GM23338 (cell line): ENCODE measurements at regions not wholly inside any gene's neighbourhood (a gene's known extent, or its start where the extent isn't known, plus 50 kb on each side); places are given as distances from the start of the nearest gene placed in this dataset.

Experiments
- CREB1 ChIP-seq: fragments of 250-450 bp; sonication (Bioruptor Pico); IDR thresholded peaks from 2 replicates; pipeline ENCODE4 v1.5.0; 2020; ENCODE audit warnings: low read depth, mild to moderate bottlenecking, moderate library complexity
- EZH2 ChIP-seq: fragments of 200-600 bp; sonication (generic); IDR thresholded peaks from one replicate; pipeline ENCODE4 v1.8.0; 2017; ENCODE audit warnings: antibody characterized with exemption, mild to moderate bottlenecking, low read depth; ENCODE audit not compliant: unreplicated experiment
- EZH2phosphoT487 ChIP-seq: fragments of 200-600 bp; sonication (generic); IDR thresholded peaks from one replicate; pipeline ENCODE4 v1.8.1; 2018; ENCODE audit warnings: antibody characterized with exemption; ENCODE audit not compliant: unreplicated experiment
- JUNB ChIP-seq: IDR thresholded peaks from one replicate; pipeline ENCODE4 v1.6.1; 2016; ENCODE audit warnings: antibody characterized with exemption; ENCODE audit not compliant: unreplicated experiment
- POLR2AphosphoS5 ChIP-seq: IDR thresholded peaks from 2 replicates; pipeline ENCODE4 v1.6.1; 2016; ENCODE audit warnings: antibody characterized with exemption, low read depth
- ZNF114 ChIP-seq: fragments of 250-450 bp; sonication (Bioruptor Pico); IDR thresholded peaks from 2 replicates; pipeline ENCODE4 v1.5.0; 2020; ENCODE audit warnings: mild to moderate bottlenecking, moderate library complexity
- ZNF331 ChIP-seq: fragments of 250-450 bp; sonication (Bioruptor Pico); IDR thresholded peaks from 2 replicates; pipeline ENCODE4 v1.5.0; 2020; ENCODE audit warnings: low read depth, mild to moderate bottlenecking, moderate library complexity
- TF ChIP-seq, protein P1 (sequence below), 2 experiments: fragments of 200-600 bp in 1 of 2; sonication (generic) in 1 of 2; conservative IDR thresholded peaks; 2 replicates each; pipeline versions ENCODE4 v1.5.1 to v1.6.1; 2016 to 2017; ENCODE audit warnings: antibody characterized with exemption in 2 of 2, low read depth in 2 of 2, mild to moderate bottlenecking in 2 of 2, moderate library complexity in 1 of 2
- TF ChIP-seq, protein P2 (sequence below): IDR thresholded peaks from one replicate; pipeline ENCODE4 v1.6.1; 2018; ENCODE audit warnings: antibody characterized with exemption; ENCODE audit not compliant: unreplicated experiment
- TF ChIP-seq, protein P3 (sequence below): IDR thresholded peaks from 2 replicates; pipeline ENCODE4 v1.6.1; 2016; ENCODE audit warnings: antibody characterized with exemption

DNA sequence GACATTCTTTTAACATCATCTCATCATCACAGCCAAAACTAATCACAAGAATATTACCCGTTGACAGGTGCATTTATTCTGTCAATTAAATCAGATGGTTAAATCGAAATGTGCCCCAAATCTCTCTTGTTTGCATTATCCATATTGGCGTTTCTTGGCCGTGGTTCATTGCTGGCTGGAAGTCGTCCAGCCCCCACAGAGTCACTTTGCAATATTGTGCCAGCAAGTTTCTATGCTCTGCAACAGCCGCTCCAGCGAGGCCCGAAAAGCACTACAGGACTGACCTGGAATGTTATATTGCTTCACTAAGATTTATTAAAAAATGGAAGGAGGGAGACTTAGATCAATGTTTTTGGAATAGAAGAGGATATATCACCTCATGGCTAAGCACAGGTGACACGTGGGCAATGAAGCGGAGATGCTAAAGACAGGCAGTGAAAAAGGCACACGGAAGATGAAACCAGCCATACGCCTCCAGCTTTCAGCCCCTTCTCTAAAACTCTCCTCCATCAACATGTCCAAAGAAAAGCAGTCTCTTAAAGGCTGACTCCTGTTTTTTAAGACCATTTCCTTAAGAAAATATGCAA is 176.8 kb upstream of the VRK2 start:
- no peak for TF ChIP-seq CREB1
- TF ChIP-seq, protein P1, sequence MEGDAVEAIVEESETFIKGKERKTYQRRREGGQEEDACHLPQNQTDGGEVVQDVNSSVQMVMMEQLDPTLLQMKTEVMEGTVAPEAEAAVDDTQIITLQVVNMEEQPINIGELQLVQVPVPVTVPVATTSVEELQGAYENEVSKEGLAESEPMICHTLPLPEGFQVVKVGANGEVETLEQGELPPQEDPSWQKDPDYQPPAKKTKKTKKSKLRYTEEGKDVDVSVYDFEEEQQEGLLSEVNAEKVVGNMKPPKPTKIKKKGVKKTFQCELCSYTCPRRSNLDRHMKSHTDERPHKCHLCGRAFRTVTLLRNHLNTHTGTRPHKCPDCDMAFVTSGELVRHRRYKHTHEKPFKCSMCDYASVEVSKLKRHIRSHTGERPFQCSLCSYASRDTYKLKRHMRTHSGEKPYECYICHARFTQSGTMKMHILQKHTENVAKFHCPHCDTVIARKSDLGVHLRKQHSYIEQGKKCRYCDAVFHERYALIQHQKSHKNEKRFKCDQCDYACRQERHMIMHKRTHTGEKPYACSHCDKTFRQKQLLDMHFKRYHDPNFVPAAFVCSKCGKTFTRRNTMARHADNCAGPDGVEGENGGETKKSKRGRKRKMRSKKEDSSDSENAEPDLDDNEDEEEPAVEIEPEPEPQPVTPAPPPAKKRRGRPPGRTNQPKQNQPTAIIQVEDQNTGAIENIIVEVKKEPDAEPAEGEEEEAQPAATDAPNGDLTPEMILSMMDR (conservative IDR thresholded peaks at IDR 0.05; ENCODE audit: low read depth in 2 of 2): no peak
- no peak for TF ChIP-seq POLR2AphosphoS5
- TF ChIP-seq, protein P2, sequence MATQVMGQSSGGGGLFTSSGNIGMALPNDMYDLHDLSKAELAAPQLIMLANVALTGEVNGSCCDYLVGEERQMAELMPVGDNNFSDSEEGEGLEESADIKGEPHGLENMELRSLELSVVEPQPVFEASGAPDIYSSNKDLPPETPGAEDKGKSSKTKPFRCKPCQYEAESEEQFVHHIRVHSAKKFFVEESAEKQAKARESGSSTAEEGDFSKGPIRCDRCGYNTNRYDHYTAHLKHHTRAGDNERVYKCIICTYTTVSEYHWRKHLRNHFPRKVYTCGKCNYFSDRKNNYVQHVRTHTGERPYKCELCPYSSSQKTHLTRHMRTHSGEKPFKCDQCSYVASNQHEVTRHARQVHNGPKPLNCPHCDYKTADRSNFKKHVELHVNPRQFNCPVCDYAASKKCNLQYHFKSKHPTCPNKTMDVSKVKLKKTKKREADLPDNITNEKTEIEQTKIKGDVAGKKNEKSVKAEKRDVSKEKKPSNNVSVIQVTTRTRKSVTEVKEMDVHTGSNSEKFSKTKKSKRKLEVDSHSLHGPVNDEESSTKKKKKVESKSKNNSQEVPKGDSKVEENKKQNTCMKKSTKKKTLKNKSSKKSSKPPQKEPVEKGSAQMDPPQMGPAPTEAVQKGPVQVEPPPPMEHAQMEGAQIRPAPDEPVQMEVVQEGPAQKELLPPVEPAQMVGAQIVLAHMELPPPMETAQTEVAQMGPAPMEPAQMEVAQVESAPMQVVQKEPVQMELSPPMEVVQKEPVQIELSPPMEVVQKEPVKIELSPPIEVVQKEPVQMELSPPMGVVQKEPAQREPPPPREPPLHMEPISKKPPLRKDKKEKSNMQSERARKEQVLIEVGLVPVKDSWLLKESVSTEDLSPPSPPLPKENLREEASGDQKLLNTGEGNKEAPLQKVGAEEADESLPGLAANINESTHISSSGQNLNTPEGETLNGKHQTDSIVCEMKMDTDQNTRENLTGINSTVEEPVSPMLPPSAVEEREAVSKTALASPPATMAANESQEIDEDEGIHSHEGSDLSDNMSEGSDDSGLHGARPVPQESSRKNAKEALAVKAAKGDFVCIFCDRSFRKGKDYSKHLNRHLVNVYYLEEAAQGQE: no peak
- TF ChIP-seq EZH2: no peak
- TF ChIP-seq, protein P3, sequence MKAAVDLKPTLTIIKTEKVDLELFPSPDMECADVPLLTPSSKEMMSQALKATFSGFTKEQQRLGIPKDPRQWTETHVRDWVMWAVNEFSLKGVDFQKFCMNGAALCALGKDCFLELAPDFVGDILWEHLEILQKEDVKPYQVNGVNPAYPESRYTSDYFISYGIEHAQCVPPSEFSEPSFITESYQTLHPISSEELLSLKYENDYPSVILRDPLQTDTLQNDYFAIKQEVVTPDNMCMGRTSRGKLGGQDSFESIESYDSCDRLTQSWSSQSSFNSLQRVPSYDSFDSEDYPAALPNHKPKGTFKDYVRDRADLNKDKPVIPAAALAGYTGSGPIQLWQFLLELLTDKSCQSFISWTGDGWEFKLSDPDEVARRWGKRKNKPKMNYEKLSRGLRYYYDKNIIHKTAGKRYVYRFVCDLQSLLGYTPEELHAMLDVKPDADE: no peak
- no peak for TF ChIP-seq ZNF331 (CRISPR knock-in tag)
- TF ChIP-seq EZH2phosphoT487: no peak
- no peak for TF ChIP-seq JUNB
- TF ChIP-seq ZNF114 (CRISPR knock-in tag): no peak
